ENCODE measurements at regions not wholly inside any gene's neighbourhood (a gene's known extent, or its start where the extent isn't known, plus 50 kb on each side); places are given as distances from the start of the nearest gene placed in this dataset.

DNA sequence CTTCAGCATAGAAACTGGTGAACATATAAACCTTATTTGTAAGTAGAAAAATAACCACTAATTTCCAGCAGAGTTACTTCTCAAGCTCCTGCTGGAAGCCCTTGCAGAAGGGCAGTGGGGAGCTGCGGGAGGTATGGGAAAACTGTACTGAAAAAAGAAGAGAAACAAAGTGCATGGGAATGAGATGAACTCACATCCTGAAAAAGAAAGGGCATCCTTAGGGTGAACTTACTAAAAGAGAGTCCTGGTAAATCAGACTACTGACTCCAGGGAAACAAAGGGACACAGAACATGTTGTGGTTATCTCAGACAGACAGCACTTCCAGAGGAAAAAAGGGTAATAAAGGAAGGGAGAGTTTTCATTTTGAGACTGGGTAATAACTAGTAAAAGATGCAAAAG is 515.1 kb downstream of the RPL10L start (continued):
- TF ChIP-seq, protein P1, sequence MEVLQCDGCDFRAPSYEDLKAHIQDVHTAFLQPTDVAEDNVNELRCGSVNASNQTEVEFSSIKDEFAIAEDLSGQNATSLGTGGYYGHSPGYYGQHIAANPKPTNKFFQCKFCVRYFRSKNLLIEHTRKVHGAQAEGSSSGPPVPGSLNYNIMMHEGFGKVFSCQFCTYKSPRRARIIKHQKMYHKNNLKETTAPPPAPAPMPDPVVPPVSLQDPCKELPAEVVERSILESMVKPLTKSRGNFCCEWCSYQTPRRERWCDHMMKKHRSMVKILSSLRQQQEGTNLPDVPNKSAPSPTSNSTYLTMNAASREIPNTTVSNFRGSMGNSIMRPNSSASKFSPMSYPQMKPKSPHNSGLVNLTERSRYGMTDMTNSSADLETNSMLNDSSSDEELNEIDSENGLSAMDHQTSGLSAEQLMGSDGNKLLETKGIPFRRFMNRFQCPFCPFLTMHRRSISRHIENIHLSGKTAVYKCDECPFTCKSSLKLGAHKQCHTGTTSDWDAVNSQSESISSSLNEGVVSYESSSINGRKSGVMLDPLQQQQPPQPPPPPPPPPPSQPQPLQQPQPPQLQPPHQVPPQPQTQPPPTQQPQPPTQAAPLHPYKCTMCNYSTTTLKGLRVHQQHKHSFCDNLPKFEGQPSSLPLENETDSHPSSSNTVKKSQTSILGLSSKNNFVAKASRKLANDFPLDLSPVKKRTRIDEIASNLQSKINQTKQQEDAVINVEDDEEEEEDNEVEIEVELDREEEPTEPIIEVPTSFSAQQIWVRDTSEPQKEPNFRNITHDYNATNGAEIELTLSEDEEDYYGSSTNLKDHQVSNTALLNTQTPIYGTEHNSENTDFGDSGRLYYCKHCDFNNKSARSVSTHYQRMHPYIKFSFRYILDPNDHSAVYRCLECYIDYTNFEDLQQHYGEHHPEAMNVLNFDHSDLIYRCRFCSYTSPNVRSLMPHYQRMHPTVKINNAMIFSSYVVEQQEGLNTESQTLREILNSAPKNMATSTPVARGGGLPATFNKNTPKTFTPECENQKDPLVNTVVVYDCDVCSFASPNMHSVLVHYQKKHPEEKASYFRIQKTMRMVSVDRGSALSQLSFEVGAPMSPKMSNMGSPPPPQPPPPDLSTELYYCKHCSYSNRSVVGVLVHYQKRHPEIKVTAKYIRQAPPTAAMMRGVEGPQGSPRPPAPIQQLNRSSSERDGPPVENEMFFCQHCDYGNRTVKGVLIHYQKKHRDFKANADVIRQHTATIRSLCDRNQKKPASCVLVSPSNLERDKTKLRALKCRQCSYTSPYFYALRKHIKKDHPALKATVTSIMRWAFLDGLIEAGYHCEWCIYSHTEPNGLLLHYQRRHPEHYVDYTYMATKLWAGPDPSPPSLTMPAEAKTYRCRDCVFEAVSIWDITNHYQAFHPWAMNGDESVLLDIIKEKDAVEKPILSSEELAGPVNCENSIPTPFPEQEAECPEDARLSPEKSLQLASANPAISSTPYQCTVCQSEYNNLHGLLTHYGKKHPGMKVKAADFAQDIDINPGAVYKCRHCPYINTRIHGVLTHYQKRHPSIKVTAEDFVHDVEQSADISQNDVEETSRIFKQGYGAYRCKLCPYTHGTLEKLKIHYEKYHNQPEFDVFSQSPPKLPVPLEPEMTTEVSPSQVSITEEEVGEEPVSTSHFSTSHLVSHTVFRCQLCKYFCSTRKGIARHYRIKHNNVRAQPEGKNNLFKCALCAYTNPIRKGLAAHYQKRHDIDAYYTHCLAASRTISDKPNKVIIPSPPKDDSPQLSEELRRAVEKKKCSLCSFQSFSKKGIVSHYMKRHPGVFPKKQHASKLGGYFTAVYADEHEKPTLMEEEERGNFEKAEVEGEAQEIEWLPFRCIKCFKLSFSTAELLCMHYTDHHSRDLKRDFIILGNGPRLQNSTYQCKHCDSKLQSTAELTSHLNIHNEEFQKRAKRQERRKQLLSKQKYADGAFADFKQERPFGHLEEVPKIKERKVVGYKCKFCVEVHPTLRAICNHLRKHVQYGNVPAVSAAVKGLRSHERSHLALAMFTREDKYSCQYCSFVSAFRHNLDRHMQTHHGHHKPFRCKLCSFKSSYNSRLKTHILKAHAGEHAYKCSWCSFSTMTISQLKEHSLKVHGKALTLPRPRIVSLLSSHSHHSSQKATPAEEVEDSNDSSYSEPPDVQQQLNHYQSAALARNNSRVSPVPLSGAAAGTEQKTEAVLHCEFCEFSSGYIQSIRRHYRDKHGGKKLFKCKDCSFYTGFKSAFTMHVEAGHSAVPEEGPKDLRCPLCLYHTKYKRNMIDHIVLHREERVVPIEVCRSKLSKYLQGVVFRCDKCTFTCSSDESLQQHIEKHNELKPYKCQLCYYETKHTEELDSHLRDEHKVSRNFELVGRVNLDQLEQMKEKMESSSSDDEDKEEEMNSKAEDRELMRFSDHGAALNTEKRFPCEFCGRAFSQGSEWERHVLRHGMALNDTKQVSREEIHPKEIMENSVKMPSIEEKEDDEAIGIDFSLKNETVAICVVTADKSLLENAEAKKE (CRISPR knock-in tag; IDR thresholded peaks at IDR 0.05): no peak
- TF ChIP-seq ZNF331 (CRISPR knock-in tag; IDR thresholded peaks at IDR 0.05; ENCODE audit: low read depth) (no peak), CREB1 (CRISPR knock-in tag; IDR thresholded peaks at IDR 0.05; ENCODE audit: low read depth) (no peak), EZH2 (IDR thresholded peaks at IDR 0.05; ENCODE audit: low read depth, unreplicated experiment) (no peak), EZH2phosphoT487 (IDR thresholded peaks at IDR 0.05; ENCODE audit: unreplicated experiment) (no peak)
- TF ChIP-seq, protein P2, sequence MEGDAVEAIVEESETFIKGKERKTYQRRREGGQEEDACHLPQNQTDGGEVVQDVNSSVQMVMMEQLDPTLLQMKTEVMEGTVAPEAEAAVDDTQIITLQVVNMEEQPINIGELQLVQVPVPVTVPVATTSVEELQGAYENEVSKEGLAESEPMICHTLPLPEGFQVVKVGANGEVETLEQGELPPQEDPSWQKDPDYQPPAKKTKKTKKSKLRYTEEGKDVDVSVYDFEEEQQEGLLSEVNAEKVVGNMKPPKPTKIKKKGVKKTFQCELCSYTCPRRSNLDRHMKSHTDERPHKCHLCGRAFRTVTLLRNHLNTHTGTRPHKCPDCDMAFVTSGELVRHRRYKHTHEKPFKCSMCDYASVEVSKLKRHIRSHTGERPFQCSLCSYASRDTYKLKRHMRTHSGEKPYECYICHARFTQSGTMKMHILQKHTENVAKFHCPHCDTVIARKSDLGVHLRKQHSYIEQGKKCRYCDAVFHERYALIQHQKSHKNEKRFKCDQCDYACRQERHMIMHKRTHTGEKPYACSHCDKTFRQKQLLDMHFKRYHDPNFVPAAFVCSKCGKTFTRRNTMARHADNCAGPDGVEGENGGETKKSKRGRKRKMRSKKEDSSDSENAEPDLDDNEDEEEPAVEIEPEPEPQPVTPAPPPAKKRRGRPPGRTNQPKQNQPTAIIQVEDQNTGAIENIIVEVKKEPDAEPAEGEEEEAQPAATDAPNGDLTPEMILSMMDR (conservative IDR thresholded peaks at IDR 0.05; ENCODE audit: low read depth in 2 of 2): no peak

DNA sequence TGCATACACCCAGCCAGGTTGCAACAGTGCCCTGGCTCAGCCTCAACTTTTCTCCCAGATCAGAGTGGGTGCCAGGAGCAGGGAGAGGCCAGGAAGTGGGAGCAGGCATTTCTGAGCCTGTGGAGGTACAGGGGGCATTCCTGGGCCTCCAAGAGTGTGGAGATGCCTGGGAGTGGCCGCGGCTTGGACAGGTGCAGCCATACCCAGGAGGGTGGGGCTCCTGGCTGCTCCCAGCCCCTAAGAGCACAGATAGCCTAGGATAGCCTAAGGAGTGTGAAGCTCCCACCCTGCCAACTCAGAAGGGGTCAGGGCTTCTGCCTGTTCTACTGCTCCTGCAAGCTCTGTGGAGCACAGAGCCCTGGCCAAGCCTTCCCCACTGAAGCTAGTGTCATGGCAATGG is 543.4 kb downstream of the RPL10L start:
- no peak for DNase-seq (ENCODE audit: low spot score)
- Mint-ChIP-seq H3K9me3 (peaks cover 57% of the 10 kb centered on the region), H3K4me1 (no peaks in the 10 kb centered on the region), H3K27ac (no peak overlapping the region), H3K36me3 (ENCODE audit: low read depth) (peaks cover 32% of the 10 kb centered on the region), H3K27me3 (ENCODE audit: insufficient read depth, low read depth, poor library complexity) (peaks cover 7% of the 10 kb centered on the region), H3K4me3 (no peak overlapping the region)
- Histone ChIP-seq H2AFZ (no peak overlapping the region), H3K27ac (ENCODE audit: low read depth) (no peak overlapping the region), H4K20me1 (replicated peaks; ENCODE audit: insufficient read depth) (no peaks in the 10 kb centered on the region), H3F3A (replicated peaks; ENCODE audit: low read depth) (no peaks in the 10 kb centered on the region), H3K79me2 (replicated peaks; ENCODE audit: insufficient read depth) (no peaks in the 10 kb centered on the region), H3K4me1 (ENCODE audit: insufficient read depth) (no peaks in the 10 kb centered on the region), H3K27me3 (ENCODE audit: insufficient read depth) (no peaks in the 10 kb centered on the region), H3K4me2 (no peak overlapping the region), H3K9me2 (ENCODE audit: insufficient read depth) (no peaks in the 10 kb centered on the region), H3K4me3 (no peak overlapping the region), H3K36me3 (ENCODE audit: insufficient read depth) (no peaks in the 10 kb centered on the region; the same call in 1 of the 2 replicates)
- ATAC-seq: no peak
- TF ChIP-seq EZH2phosphoT487 (IDR thresholded peaks at IDR 0.05; ENCODE audit: unreplicated experiment): no peak
- no peak for TF ChIP-seq ZNF114 (CRISPR knock-in tag; IDR thresholded peaks at IDR 0.05)
- TF ChIP-seq ZNF331 (CRISPR knock-in tag; IDR thresholded peaks at IDR 0.05; ENCODE audit: low read depth): no peak
- TF ChIP-seq, protein P2 (conservative IDR thresholded peaks at IDR 0.05; ENCODE audit: low read depth in 2 of 2): no peak
- TF ChIP-seq, protein P3, sequence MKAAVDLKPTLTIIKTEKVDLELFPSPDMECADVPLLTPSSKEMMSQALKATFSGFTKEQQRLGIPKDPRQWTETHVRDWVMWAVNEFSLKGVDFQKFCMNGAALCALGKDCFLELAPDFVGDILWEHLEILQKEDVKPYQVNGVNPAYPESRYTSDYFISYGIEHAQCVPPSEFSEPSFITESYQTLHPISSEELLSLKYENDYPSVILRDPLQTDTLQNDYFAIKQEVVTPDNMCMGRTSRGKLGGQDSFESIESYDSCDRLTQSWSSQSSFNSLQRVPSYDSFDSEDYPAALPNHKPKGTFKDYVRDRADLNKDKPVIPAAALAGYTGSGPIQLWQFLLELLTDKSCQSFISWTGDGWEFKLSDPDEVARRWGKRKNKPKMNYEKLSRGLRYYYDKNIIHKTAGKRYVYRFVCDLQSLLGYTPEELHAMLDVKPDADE (IDR thresholded peaks at IDR 0.05): no peak
- TF ChIP-seq STAT1 (IDR thresholded peaks at IDR 0.05; ENCODE audit: unreplicated experiment): no peak
- no peak for TF ChIP-seq POLR2AphosphoS5 (IDR thresholded peaks at IDR 0.05; ENCODE audit: low read depth)
- no peak for TF ChIP-seq EZH2 (IDR thresholded peaks at IDR 0.05; ENCODE audit: low read depth, unreplicated experiment)

All from GM23338 (cell line).